ENCODE measurements at regions not wholly inside any gene's neighbourhood (a gene's known extent, or its start where the extent isn't known, plus 50 kb on each side); places are given as distances from the start of the nearest gene placed in this dataset.

GRCh38 chr5:2958976-2959375 lies 207.5 kb upstream of the IRX2 start:
- TF ChIP-seq, protein P1, sequence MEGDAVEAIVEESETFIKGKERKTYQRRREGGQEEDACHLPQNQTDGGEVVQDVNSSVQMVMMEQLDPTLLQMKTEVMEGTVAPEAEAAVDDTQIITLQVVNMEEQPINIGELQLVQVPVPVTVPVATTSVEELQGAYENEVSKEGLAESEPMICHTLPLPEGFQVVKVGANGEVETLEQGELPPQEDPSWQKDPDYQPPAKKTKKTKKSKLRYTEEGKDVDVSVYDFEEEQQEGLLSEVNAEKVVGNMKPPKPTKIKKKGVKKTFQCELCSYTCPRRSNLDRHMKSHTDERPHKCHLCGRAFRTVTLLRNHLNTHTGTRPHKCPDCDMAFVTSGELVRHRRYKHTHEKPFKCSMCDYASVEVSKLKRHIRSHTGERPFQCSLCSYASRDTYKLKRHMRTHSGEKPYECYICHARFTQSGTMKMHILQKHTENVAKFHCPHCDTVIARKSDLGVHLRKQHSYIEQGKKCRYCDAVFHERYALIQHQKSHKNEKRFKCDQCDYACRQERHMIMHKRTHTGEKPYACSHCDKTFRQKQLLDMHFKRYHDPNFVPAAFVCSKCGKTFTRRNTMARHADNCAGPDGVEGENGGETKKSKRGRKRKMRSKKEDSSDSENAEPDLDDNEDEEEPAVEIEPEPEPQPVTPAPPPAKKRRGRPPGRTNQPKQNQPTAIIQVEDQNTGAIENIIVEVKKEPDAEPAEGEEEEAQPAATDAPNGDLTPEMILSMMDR (conservative IDR thresholded peaks at IDR 0.05; ENCODE audit: low read length): no peak
- TF ChIP-seq EZH2phosphoT487 (IDR thresholded peaks at IDR 0.05; ENCODE audit: borderline replicate concordance): no peak

Measured in Loucy (cell line).